Activated T-helper 1 cell treated with anti-CD3 and anti-CD28 coated beads, Interleukin-12 subunit alpha, Interleukin-12 subunit beta, Interleukin-2, Interleukin-4 antibody, amounts not matched to agents 30 ng/mL and 10 ng/mL and 1 ng/mL, durations not matched to agents 14 hours and 24 hours and 36 hours (primary cell): ENCODE measurements at regions not wholly inside any gene's neighbourhood (a gene's known extent, or its start where the extent isn't known, plus 50 kb on each side); places are given as distances from the start of the nearest gene placed in this dataset.

Source experiments
- DNase-seq: peaks from one replicate; pipeline ENCODE4 v3.0.0; 2021; ENCODE audit warnings: low spot score
- H3K27ac Mint-ChIP-seq: one replicate; pipeline ENCODE4 v1.8.0; 2021; ENCODE audit warnings: mild to moderate bottlenecking, mixed read lengths
- H3K27me3 Mint-ChIP-seq: one replicate; pipeline ENCODE4 v1.8.0; 2022; ENCODE audit warnings: mild to moderate bottlenecking, moderate library complexity, mixed read lengths; ENCODE audit not compliant: insufficient read depth
- H3K36me3 Mint-ChIP-seq: one replicate; pipeline ENCODE4 v1.8.0; 2021; ENCODE audit warnings: low read depth, mixed read lengths
- H3K4me1 Mint-ChIP-seq: one replicate; pipeline ENCODE4 v1.8.0; 2021; ENCODE audit warnings: low read depth, mixed read lengths
- H3K4me3 Mint-ChIP-seq: one replicate; pipeline ENCODE4 v1.8.0; 2021; ENCODE audit warnings: mild to moderate bottlenecking, moderate library complexity, mixed read lengths
- H3K9me3 Mint-ChIP-seq: one replicate; pipeline ENCODE4 v1.8.0; 2021; ENCODE audit warnings: mixed read lengths
- intact Hi-C: fragments of 100-400 bp; cut with micrococcal nuclease; formaldehyde crosslinking; loops from one replicate; pipeline ENCODE4 v1.15.1; 2024

GRCh38 chr4:175929441-175929840, 117.4 kb upstream of the GPM6A start:
- no peaks in the 10 kb centered on the region for H3K4me1 Mint-ChIP-seq
- H3K27ac Mint-ChIP-seq: no peak overlapping the region
- no peaks in the 10 kb centered on the region for H3K9me3 Mint-ChIP-seq
- intact Hi-C loops: no loop called here
- H3K4me3 Mint-ChIP-seq: no peak overlapping the region
- H3K36me3 Mint-ChIP-seq: no peaks in the 10 kb centered on the region
- DNase-seq: no peak
- no peaks in the 10 kb centered on the region for H3K27me3 Mint-ChIP-seq

- Mint-ChIP-seq H3K27me3 (no peaks in the 10 kb centered on the region), H3K4me3 (no peak overlapping the region), H3K36me3 (no peaks in the 10 kb centered on the region), H3K4me1 (no peaks in the 10 kb centered on the region), H3K27ac (no peak overlapping the region), H3K9me3 (no peaks in the 10 kb centered on the region)
- intact Hi-C loops: no loop called here
- DNase-seq: no peak
These were observed 117.9 kb upstream of the GPM6A start for GRCh38 chr4:175929932-175930331.

- no peaks in the 10 kb centered on the region for H3K27me3 Mint-ChIP-seq
- no peaks in the 10 kb centered on the region for H3K4me1 Mint-ChIP-seq
- intact Hi-C loops: no loop called here
- no peak overlapping the region for H3K27ac Mint-ChIP-seq
- H3K9me3 Mint-ChIP-seq: no peaks in the 10 kb centered on the region
- H3K4me3 Mint-ChIP-seq: no peak overlapping the region
- DNase-seq: no peak
- H3K36me3 Mint-ChIP-seq: no peaks in the 10 kb centered on the region
These were observed 118.4 kb upstream of the GPM6A start for GRCh38 chr4:175930471-175930870.

GRCh38 chr4:175932116-175932515, 120.1 kb upstream of the GPM6A start:
- DNase-seq: no peak
- H3K36me3 Mint-ChIP-seq: no peaks in the 10 kb centered on the region
- intact Hi-C loops: no loop called here
- H3K27me3 Mint-ChIP-seq: no peaks in the 10 kb centered on the region
- H3K4me1 Mint-ChIP-seq: no peaks in the 10 kb centered on the region
- H3K27ac Mint-ChIP-seq: no peak overlapping the region
- no peaks in the 10 kb centered on the region for H3K9me3 Mint-ChIP-seq
- no peak overlapping the region for H3K4me3 Mint-ChIP-seq

- Mint-ChIP-seq H3K36me3 (no peaks in the 10 kb centered on the region), H3K4me1 (no peaks in the 10 kb centered on the region), H3K27ac (no peak overlapping the region), H3K9me3 (no peaks in the 10 kb centered on the region), H3K4me3 (no peak overlapping the region), H3K27me3 (no peaks in the 10 kb centered on the region)
- intact Hi-C loops: no loop called here
- no peak for DNase-seq
These were observed 122.4 kb upstream of the GPM6A start for GRCh38 chr4:175934506-175934905.

GRCh38 chr4:175935016-175935661, 123.1 kb upstream of the GPM6A start:
- Mint-ChIP-seq H3K27me3 (no peaks in the 10 kb centered on the region), H3K27ac (no peak overlapping the region), H3K9me3 (no peaks in the 10 kb centered on the region), H3K4me1 (no peaks in the 10 kb centered on the region), H3K4me3 (no peak overlapping the region), H3K36me3 (no peaks in the 10 kb centered on the region)
- DNase-seq: no peak
- intact Hi-C loops: no loop called here

- Mint-ChIP-seq H3K27ac (no peak overlapping the region), H3K4me1 (peaks cover 8% of the 10 kb centered on the region), H3K36me3 (no peaks in the 10 kb centered on the region), H3K27me3 (peaks cover 6% of the 10 kb centered on the region), H3K9me3 (no peaks in the 10 kb centered on the region), H3K4me3 (no peak overlapping the region)
- no peak for DNase-seq
- intact Hi-C loops: loop anchor here (10.0 kb wide), 1 partner anchor 120 kb away; the partner anchor contains the start of gene WDR17
These were observed 121.3 kb upstream of the WDR17 start for GRCh38 chr4:175944126-175944910.

GRCh38 chr4:175946472-175947116, 119.0 kb upstream of the WDR17 start:
- intact Hi-C loops: loop anchor here (1.0 to 10.0 kb wide), 4 partner anchors 118 to 395 kb away; partner anchors contain the start of genes SPATA4 and WDR17
- Mint-ChIP-seq H3K4me3 (no peak overlapping the region), H3K27me3 (peaks cover 9% of the 10 kb centered on the region), H3K4me1 (peaks cover 8% of the 10 kb centered on the region), H3K9me3 (no peaks in the 10 kb centered on the region), H3K36me3 (no peaks in the 10 kb centered on the region), H3K27ac (no peak overlapping the region)
- DNase-seq: no peak

- H3K36me3 Mint-ChIP-seq: no peaks in the 10 kb centered on the region
- H3K4me3 Mint-ChIP-seq: no peak overlapping the region
- DNase-seq: no peak
- H3K9me3 Mint-ChIP-seq: no peaks in the 10 kb centered on the region
- H3K27ac Mint-ChIP-seq: no peak overlapping the region
- intact Hi-C loops: loop anchor here (1.0 to 10.0 kb wide), 4 partner anchors 118 to 394 kb away; partner anchors contain the start of genes SPATA4 and WDR17
- peaks cover 8% of the 10 kb centered on the region for H3K4me1 Mint-ChIP-seq
- peaks cover 9% of the 10 kb centered on the region for H3K27me3 Mint-ChIP-seq
These were observed 118.4 kb upstream of the WDR17 start for GRCh38 chr4:175947117-175947722.

GRCh38 chr4:175951794-175952193, 113.8 kb upstream of the WDR17 start:
- Mint-ChIP-seq H3K9me3 (no peaks in the 10 kb centered on the region), H3K27me3 (peaks cover 8% of the 10 kb centered on the region), H3K4me1 (peaks cover 1% of the 10 kb centered on the region), H3K27ac (no peak overlapping the region), H3K4me3 (no peak overlapping the region), H3K36me3 (no peaks in the 10 kb centered on the region)
- DNase-seq: no peak
- intact Hi-C loops: no loop called here

GRCh38 chr4:175953116-175953515, 112.5 kb upstream of the WDR17 start:
- Mint-ChIP-seq H3K4me3 (no peak overlapping the region), H3K36me3 (no peaks in the 10 kb centered on the region), H3K27me3 (peaks cover 8% of the 10 kb centered on the region), H3K9me3 (no peaks in the 10 kb centered on the region), H3K27ac (no peak overlapping the region), H3K4me1 (no peaks in the 10 kb centered on the region)
- DNase-seq: no peak
- intact Hi-C loops: no loop called here

- Mint-ChIP-seq H3K27ac (no peak overlapping the region), H3K4me1 (no peaks in the 10 kb centered on the region), H3K36me3 (no peaks in the 10 kb centered on the region), H3K9me3 (no peaks in the 10 kb centered on the region), H3K4me3 (no peak overlapping the region), H3K27me3 (peaks cover 5% of the 10 kb centered on the region)
- no peak for DNase-seq
- intact Hi-C loops: no loop called here
These were observed 111.6 kb upstream of the WDR17 start for GRCh38 chr4:175953960-175954521.
